Fibroblast of mammary gland (primary cell): ENCODE measurements at regions not wholly inside any gene's neighbourhood (a gene's known extent, or its start where the extent isn't known, plus 50 kb on each side); places are given as distances from the start of the nearest gene placed in this dataset.
A peak's percentile ranks its signal among the peaks of the same experiment; 100 is the strongest.

Source experiments
- DNase-seq: peaks from one replicate; pipeline ENCODE4 v3.0.0-alpha.2; 2010; ENCODE audit warnings: low read depth
- H3K4me3 ChIP-seq: 2 replicates; pipeline ENCODE4 v1.5.1; 2011; ENCODE audit warnings: low read depth, mild to moderate bottlenecking, low read length, moderate library complexity; ENCODE audit not compliant: control insufficient read depth
- TF ChIP-seq, protein P1 (sequence below): conservative IDR thresholded peaks from 2 replicates; pipeline ENCODE4 v1.5.1; 2011; ENCODE audit warnings: low read depth, low read length, inconsistent platforms; ENCODE audit not compliant: control insufficient read depth, insufficient read depth

DNA sequence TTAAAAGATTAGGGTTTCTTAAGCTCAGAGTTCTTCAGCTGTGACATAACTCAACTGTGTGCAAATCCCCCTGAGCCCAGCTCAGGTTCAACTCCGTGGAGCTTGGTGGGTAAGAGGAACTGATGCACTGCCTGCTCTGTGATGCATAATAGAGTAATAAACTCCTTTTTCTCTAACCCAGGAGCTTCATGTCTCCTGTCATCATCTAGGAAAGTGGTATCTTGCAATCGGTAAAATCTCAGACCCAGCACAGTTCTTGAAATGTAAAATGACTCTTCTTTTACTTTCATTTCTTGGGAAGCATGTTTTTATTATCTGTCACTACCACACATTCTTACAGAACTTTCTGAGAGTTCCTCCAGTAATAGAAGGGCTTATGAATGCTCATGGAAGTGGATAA, 123.8 kb upstream of the PCDH9 start:
- peak overlapping the region; percentile 19 for H3K4me3 ChIP-seq
- TF ChIP-seq, protein P1, sequence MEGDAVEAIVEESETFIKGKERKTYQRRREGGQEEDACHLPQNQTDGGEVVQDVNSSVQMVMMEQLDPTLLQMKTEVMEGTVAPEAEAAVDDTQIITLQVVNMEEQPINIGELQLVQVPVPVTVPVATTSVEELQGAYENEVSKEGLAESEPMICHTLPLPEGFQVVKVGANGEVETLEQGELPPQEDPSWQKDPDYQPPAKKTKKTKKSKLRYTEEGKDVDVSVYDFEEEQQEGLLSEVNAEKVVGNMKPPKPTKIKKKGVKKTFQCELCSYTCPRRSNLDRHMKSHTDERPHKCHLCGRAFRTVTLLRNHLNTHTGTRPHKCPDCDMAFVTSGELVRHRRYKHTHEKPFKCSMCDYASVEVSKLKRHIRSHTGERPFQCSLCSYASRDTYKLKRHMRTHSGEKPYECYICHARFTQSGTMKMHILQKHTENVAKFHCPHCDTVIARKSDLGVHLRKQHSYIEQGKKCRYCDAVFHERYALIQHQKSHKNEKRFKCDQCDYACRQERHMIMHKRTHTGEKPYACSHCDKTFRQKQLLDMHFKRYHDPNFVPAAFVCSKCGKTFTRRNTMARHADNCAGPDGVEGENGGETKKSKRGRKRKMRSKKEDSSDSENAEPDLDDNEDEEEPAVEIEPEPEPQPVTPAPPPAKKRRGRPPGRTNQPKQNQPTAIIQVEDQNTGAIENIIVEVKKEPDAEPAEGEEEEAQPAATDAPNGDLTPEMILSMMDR = no peak
- peak; percentile 26 for DNase-seq

DNA sequence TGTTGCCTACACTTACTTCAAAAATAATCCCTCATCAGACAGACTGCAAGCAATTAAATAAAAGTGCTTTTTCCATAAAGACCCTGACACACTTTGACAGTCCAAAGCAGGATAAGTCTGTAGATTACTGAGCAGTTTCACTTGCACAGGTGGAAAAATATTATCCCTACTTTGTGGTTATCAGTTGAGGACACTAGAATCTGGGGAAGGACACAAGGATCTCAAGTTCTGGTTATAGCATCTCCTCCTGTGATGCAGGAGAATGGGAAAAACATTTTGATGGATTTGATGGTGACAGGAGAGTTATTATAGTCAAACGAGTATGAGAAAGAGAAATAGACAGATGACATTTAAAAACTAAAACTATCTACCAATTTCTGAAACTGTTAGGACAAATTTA, 122.9 kb upstream of the PCDH9 start:
- no peak overlapping the region for H3K4me3 ChIP-seq
- TF ChIP-seq, protein P1 = no peak
- DNase-seq = no peak

DNA sequence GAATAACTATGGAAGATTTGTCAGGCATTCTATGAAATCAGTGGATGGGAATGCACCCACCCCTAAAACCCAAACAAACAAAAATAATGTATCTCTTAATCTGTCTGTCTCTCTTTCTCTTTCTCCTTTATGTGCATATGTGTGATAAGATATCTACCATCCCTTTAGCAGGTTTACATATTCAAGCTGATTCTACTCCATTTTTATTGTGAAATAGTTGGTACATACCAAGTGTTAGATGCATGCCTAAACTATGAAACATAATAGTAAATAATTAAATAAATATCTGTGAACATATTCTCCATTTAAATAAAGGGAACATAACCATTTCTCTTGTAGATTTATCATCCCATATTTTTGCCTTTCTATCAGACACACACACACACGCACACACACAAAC, 121.8 kb upstream of the PCDH9 start:
- TF ChIP-seq, protein P1 = no peak
- peak; percentile 12 for DNase-seq
- no peak overlapping the region for H3K4me3 ChIP-seq

DNA sequence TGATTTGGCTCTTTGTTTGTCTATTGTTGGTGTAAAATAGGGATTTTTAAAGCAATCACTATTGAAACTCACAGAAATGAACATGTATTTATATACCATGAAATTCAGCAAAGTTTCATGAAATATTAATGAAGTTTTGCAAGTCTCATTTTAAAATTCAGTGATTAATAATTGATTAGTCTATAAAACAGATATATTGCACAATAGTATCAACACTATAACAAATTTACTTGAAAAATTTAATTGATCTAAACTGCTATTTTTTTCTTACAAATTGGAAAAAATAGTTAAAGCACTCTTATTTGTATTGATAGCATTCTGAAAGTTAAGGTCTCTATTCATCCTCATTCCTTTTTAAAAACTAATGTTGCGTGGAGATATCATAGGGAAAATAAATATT, 121.0 kb upstream of the PCDH9 start:
- no peak for DNase-seq
- TF ChIP-seq, protein P1 = no peak

DNA sequence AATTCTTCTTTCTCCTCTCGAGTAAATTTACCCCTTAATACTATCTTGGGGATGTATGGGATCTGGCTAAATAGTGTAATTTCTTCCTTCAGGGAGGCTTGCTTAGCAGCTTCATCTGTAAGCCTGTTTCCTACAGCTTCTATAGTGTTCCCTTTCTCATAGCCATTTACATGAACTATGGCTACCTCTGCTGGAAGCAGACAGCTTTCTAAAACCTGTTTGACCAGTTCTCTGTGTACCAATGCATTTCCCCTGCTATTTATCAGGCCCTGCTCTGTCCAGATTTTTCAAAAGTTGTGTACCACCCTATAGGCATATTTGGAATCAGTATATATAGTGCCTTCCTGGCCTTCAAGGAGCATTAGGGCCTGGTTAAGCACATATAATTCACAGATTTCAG, 113.6 kb upstream of the PCDH9 start:
- no peak overlapping the region for H3K4me3 ChIP-seq
- no peak for DNase-seq
- TF ChIP-seq, protein P1 = no peak

More for the DNA sequence above, 121.0 kb upstream of the PCDH9 start:
- no peak overlapping the region for H3K4me3 ChIP-seq

DNA sequence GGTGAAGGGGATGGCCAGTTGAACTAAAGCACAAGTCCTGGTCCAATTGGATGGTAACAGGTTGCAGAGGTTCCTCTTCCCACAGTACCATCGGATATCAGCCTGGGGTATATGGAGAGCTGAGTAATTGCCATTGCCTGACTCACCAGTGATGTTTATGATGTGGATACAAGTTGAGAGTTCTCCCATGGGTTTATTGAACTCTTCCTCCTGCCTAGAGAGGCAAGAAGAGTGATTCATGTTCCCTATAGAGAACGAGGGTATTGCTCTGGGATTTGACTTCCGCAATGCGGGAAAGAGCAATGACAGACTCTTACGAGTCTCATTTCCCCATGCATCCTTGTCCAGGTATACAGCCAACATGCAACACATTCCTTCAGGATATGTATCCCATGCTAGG, 111.3 kb upstream of the PCDH9 start:
- DNase-seq = peak; percentile 83
- H3K4me3 ChIP-seq = no peak overlapping the region
- TF ChIP-seq, protein P1 = no peak

DNA sequence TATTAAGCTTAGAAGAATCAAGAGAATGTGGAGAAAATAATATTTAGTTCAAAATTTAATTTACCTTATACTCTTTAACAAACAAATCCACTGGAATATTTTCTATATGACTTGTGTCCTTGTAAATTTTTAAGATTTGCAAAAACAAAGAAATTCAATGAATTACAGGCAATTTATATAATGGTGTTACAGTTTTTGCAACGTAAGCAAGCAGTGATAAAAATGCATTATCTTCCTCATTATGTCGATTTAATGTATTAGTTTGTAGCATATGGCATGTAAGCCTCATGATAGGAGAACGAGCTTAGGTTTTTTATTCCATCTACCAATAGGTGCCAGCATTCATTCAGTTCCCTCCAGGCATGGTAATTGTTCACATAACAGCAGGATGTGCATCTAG, 100.0 kb upstream of the PCDH9 start:
- H3K4me3 ChIP-seq = no peak overlapping the region
- TF ChIP-seq, protein P1 = no peak
- DNase-seq = no peak
